Neuron (in vitro differentiated cells): ENCODE measurements at regions not wholly inside any gene's neighbourhood (a gene's known extent, or its start where the extent isn't known, plus 50 kb on each side); places are given as distances from the start of the nearest gene placed in this dataset.

ENCODE experiments used
- H2AFZ ChIP-seq: one replicate; pipeline ENCODE4 v1.6.1; 2013; ENCODE audit warnings: low read depth, mild to moderate bottlenecking, inconsistent platforms, low read length, moderate library complexity
- H3K27me3 ChIP-seq: one replicate; pipeline ENCODE4 v1.6.1; 2013; ENCODE audit warnings: low read length; ENCODE audit not compliant: insufficient read depth
- H3K36me3 ChIP-seq: one replicate; pipeline ENCODE4 v1.6.1; 2013; ENCODE audit warnings: low read length; ENCODE audit not compliant: insufficient read depth
- H3K4me1 ChIP-seq: one replicate; pipeline ENCODE4 v1.6.1; 2013; ENCODE audit warnings: low read length; ENCODE audit not compliant: insufficient read depth
- H3K4me3 ChIP-seq: 2 replicates; pipeline ENCODE4 v1.5.1; 2013; ENCODE audit warnings: mild to moderate bottlenecking, low read length, moderate library complexity
- H3K9me3 ChIP-seq: one replicate; pipeline ENCODE4 v1.6.1; 2013; ENCODE audit warnings: low read length

DNA sequence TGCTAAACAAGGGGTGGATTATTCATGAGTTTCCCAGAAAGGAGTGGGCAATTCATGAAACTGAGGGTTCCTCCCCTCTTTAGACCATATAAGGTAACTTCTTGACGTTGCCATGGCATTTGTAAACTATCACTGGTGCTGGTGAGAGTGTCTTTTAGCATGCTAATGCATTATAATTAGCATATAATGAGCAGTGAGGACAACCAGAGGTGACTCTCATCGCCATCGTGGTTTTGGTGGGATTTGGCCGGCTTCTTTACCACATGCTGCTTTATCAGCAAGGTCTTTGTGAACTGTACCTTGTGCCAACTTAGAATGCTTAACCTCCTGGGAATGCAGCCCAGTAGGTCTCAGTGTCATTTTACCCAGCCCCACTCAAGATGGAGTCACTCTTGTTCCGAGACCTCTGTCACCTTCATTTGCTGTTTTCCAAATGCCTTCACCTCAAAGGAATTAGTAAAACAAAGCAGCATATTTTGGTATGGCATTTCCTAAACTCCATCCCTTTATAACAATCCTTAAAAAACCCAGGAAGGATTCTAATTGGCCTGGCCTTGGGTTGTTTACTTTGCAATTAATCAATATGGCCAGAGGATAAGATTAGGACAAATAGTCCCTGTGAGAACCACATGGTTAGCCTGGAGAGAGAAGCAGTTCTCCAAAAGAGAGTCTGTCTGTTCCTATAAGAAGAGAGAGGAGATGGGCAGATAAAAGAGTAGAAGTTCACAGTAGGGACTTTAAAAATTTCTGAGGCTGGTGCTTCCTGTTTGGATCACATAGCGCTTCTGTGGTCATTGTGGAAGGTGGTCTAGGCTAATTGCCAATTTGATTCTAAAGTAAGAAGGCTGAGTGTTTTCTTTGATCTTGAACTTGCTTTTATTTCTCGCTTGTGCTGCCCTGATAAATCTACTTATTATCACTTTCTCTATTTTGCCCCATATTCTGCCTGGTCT, 155.2 kb upstream of the EOMES start:
- Histone ChIP-seq H2AFZ (no peak overlapping the region), H3K27me3 (no peaks in the 10 kb centered on the region), H3K36me3 (no peaks in the 10 kb centered on the region), H3K9me3 (no peaks in the 10 kb centered on the region), H3K4me1 (no peaks in the 10 kb centered on the region), H3K4me3 (no peak overlapping the region)

DNA sequence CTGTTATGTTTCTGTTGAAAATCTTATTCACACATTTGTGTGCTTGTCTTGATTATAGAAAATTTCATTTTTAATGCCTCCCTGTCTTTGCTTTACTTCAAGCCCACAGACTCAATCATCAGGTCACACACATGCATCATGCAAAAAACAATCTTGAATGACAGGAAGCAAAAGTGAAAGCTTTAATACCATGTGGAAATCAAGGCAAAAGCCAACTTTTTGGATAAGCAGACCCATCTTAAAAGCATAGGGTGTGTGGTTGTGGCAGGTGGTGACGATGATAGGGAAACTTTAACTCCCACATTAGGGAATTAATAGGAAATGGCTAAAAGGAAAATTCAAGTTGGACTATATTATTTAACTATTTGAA, 155.9 kb upstream of the EOMES start:
- H2AFZ ChIP-seq: no peak overlapping the region
- H3K9me3 ChIP-seq: no peaks in the 10 kb centered on the region
- H3K27me3 ChIP-seq: no peaks in the 10 kb centered on the region
- H3K36me3 ChIP-seq: no peaks in the 10 kb centered on the region
- no peak overlapping the region for H3K4me3 ChIP-seq
- no peaks in the 10 kb centered on the region for H3K4me1 ChIP-seq

DNA sequence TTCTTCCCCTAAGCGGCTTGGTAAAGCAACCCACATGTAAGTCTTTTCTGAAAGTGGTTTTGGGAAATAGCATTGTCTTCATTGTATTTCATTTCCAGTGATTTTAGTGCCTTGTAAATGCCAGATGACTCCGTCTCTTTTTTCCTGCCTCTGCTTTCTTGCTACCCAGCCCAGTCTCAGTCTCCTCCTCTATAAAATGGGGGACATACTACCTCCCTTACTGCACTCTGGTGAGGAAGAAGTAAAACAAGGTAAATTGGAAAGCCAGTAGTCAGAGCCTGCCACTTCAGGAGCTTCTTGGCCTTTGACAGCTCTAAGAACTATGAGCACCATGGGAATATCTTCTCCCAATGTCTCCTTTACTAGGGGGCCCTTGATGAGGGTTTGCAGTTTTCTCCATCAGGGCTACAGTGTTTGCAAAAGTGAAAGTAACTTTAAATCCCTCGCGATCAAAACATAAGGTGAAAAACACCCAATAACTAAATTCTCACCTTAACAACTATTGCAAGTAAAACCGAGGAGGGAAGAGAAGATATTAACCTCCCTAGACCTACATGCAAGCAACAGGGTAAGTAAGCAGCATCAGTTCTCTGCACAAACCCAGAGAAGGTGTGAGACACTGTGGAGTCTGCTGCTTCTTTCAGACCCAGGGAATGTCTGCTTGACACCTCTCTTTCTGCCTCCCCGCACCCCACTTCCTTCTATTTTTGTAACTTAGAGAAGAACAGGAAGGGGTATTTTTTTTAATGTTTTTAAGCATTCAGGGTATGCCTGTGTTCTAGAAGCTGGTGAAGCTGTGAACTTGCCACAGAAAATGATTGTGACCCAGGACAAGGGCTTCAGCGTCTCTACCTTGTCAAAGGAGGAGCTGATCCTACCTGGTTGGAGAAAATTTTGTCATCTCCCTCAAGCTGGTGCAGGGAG, 159.1 kb upstream of the EOMES start:
- no peaks in the 10 kb centered on the region for H3K27me3 ChIP-seq
- no peaks in the 10 kb centered on the region for H3K36me3 ChIP-seq
- H2AFZ ChIP-seq: no peak overlapping the region
- no peak overlapping the region for H3K4me3 ChIP-seq
- H3K4me1 ChIP-seq: no peaks in the 10 kb centered on the region
- no peaks in the 10 kb centered on the region for H3K9me3 ChIP-seq

DNA sequence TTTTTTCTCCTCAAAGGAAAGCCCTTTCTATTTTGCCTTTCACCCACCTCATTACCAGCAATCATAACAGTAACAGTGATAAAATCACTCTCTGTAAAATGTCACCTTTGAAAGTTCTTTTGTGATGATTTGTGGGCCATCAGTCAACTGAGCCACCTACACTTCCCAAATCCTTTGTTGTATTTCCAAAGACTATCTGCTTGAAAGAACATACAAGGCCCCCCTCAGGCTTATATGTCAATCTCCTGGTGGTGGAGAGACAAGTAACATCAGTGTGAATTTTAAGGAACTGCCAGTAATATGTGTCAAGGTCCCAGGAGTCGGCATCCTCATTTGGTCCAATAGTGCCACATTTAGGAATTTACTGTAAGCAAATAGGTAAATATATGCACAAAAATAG, 161.1 kb upstream of the EOMES start:
- H3K27me3 ChIP-seq: no peaks in the 10 kb centered on the region
- H3K4me1 ChIP-seq: no peaks in the 10 kb centered on the region

DNA sequence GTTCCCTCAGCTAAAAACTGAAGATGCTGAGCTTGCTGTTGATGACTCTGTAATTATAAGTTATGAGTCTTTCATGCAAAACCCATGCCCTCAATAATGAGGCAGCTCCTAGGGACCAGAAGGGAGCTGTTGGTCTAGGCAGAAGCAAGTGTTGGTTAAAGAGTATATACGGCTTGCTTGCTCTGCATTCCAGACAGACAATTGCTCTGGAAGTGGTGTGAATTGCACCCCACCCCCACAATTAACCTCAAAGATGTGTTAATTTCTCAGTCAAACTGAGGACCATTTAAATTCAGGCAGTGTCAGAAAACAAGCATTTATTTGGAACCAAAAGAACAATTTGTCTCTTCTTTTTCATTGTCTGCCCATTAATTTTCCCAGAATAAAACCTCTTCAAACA, 163.5 kb upstream of the EOMES start:
- Histone ChIP-seq H3K9me3 (no peaks in the 10 kb centered on the region), H3K4me1 (no peaks in the 10 kb centered on the region), H2AFZ (no peak overlapping the region), H3K27me3 (no peaks in the 10 kb centered on the region), H3K4me3 (no peak overlapping the region), H3K36me3 (no peaks in the 10 kb centered on the region)

More for the DNA sequence above, 161.1 kb upstream of the EOMES start:
- Histone ChIP-seq H2AFZ (no peak overlapping the region), H3K4me3 (no peak overlapping the region), H3K36me3 (no peaks in the 10 kb centered on the region), H3K9me3 (no peaks in the 10 kb centered on the region)

DNA sequence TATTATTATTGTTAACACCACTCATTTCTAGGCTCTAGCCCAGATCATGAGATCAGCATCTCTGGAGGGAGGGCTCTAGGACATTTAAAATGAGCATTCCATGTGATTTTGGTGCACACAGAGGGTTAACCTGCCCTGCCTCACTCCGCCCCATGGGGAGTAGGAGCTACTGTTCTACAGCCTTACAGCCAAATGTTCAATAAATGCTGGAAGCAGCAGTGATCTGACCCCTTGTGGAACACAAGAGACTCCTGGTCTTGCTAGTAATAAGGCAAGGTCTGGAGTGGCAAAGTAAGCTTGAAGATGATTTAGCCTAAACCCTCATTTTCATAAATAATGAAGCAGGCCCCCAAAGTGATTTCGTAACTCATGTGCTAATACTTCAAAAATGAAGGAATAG, 166.4 kb upstream of the EOMES start:
- H3K4me1 ChIP-seq: no peaks in the 10 kb centered on the region
- no peaks in the 10 kb centered on the region for H3K27me3 ChIP-seq
- H3K9me3 ChIP-seq: no peaks in the 10 kb centered on the region
- H2AFZ ChIP-seq: no peak overlapping the region
- no peak overlapping the region for H3K4me3 ChIP-seq
- no peaks in the 10 kb centered on the region for H3K36me3 ChIP-seq

DNA sequence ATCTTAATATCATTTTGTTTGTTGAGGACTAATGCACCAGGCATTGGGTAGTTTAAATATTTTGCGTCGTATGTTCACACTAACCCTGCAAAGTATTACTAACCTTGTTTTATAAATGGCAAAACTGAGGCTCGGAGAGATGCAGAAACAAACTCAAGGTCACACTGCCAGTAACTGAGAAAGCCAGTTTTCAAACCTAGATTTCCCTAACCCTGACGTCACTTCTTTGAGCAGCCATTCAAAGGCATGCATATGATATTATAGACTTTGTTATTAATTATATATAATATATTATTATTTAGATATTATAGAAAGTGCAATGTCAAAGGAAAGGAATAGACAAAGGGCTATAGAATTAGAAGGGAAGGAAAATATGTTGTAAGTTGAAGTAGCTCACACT, 167.6 kb upstream of the EOMES start:
- Histone ChIP-seq H3K4me3 (no peak overlapping the region), H3K36me3 (no peaks in the 10 kb centered on the region), H2AFZ (no peak overlapping the region), H3K4me1 (no peaks in the 10 kb centered on the region), H3K27me3 (no peaks in the 10 kb centered on the region), H3K9me3 (no peaks in the 10 kb centered on the region)

- Histone ChIP-seq H3K9me3 (no peaks in the 10 kb centered on the region), H2AFZ (no peak overlapping the region), H3K4me3 (no peak overlapping the region), H3K36me3 (no peaks in the 10 kb centered on the region), H3K27me3 (no peaks in the 10 kb centered on the region), H3K4me1 (no peaks in the 10 kb centered on the region)
Observed at GRCh38 chr3:27900316-27900715, 178.2 kb upstream of the EOMES start.

DNA sequence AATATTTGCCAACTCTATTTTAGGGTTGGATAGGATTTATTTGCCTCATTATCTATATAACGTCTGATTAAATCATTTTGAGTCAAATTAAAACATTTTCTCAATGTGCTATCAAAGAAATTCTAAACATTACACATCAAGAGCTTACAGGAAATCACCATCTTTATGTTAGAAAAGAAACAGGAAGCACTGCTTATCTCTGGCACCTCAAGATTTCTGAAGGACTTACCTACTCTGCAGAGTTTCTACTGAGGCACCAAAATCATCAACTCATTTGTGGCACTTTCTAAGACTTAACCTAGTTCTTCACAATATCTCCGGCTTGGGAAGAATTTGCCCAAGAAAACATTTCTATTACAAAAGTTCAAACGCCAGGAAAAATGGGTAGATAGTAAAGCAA, 181.3 kb upstream of the EOMES start:
- H3K36me3 ChIP-seq: no peaks in the 10 kb centered on the region
- H3K27me3 ChIP-seq: no peaks in the 10 kb centered on the region
- no peaks in the 10 kb centered on the region for H3K4me1 ChIP-seq
- no peak overlapping the region for H3K4me3 ChIP-seq
- H2AFZ ChIP-seq: no peak overlapping the region
- H3K9me3 ChIP-seq: no peaks in the 10 kb centered on the region

GRCh38 chr3:27905625-27906024, 183.5 kb upstream of the EOMES start:
- Histone ChIP-seq H3K4me3 (no peak overlapping the region), H3K27me3 (no peaks in the 10 kb centered on the region)

DNA sequence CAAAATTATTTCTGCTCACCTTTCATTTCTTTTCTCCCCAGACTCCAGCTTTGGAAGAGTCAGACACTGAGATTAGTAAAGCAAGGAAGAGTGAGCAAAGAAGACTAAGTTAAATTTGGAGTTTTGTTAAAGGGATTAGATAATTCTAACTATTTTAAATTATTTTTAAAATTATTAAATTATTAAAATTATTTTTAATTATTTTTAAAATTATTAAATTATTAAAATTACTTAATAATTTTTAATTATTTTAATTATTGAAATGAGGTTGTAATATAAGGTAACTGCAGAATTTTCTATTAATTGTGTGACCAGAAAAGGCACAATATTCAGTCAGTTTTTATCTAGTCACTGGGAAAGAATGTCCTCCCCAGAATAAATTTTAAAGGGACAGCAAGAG, 185.0 kb upstream of the EOMES start:
- H3K4me1 ChIP-seq: no peaks in the 10 kb centered on the region
- no peaks in the 10 kb centered on the region for H3K36me3 ChIP-seq
- H3K4me3 ChIP-seq: no peak overlapping the region
- no peaks in the 10 kb centered on the region for H3K27me3 ChIP-seq
- H2AFZ ChIP-seq: no peak overlapping the region
- no peaks in the 10 kb centered on the region for H3K9me3 ChIP-seq

More at GRCh38 chr3:27905625-27906024, 183.5 kb upstream of the EOMES start:
- Histone ChIP-seq H2AFZ (no peak overlapping the region), H3K36me3 (no peaks in the 10 kb centered on the region), H3K4me1 (no peaks in the 10 kb centered on the region), H3K9me3 (no peaks in the 10 kb centered on the region)

- H2AFZ ChIP-seq: no peak overlapping the region
- H3K9me3 ChIP-seq: no peaks in the 10 kb centered on the region
- H3K27me3 ChIP-seq: no peaks in the 10 kb centered on the region
- no peak overlapping the region for H3K4me3 ChIP-seq
- H3K36me3 ChIP-seq: no peaks in the 10 kb centered on the region
- no peaks in the 10 kb centered on the region for H3K4me1 ChIP-seq
Observed at GRCh38 chr3:27907929-27908328, 185.8 kb upstream of the EOMES start.

- Histone ChIP-seq H3K4me1 (no peaks in the 10 kb centered on the region), H3K4me3 (no peak overlapping the region), H3K36me3 (no peaks in the 10 kb centered on the region), H2AFZ (no peak overlapping the region), H3K27me3 (no peaks in the 10 kb centered on the region), H3K9me3 (no peaks in the 10 kb centered on the region)
Observed at GRCh38 chr3:27910456-27910855, 188.3 kb upstream of the EOMES start.
